Vagina (tissue), 2 donors: ENCODE measurements at regions not wholly inside any gene's neighbourhood (a gene's known extent, or its start where the extent isn't known, plus 50 kb on each side); places are given as distances from the start of the nearest gene placed in this dataset.

Experiments
- DNase-seq, 2 donors: peaks; one replicate each; pipeline ENCODE4 v3.0.0-alpha.2; 2017; ENCODE audit errors: extremely low spot score in 2 of 2
- H3K27ac ChIP-seq: fragments of 200-600 bp; sonication (generic); one replicate; pipeline ENCODE4 v1.5.1; 2019
- H3K27me3 ChIP-seq: fragments of 200-600 bp; sonication (generic); one replicate; pipeline ENCODE4 v1.5.1; 2019
- H3K36me3 ChIP-seq, 2 donors: fragments of 200-600 bp; sonication (generic); one replicate each; pipeline ENCODE4 v1.5.1; 2017 to 2019
- H3K4me1 ChIP-seq: fragments of 200-600 bp; sonication (generic); one replicate; pipeline ENCODE4 v1.5.1; 2019
- H3K4me3 ChIP-seq, 2 donors: fragments of 200-600 bp; sonication (generic); 1 replicate in 1 of 2; 2 replicates in 1 of 2; pipeline ENCODE4 v1.5.1; 2016 to 2019
- H3K9me3 ChIP-seq: fragments of 200-600 bp; sonication (generic); one replicate; pipeline ENCODE4 v1.5.1; 2019
- CTCF ChIP-seq, 3 experiments: fragments of 450-650 bp in 2 of 3; fragments of 200-600 bp in 1 of 3; sonication (generic) in 1 of 3; IDR thresholded peaks; one replicate each; pipeline ENCODE4 v1.5.1; 2017 to 2019; ENCODE audit warnings: antibody characterized with exemption in 3 of 3, mild to moderate bottlenecking in 2 of 3, moderate library complexity in 2 of 3
- POLR2A ChIP-seq, 2 donors: fragments of 450-650 bp; IDR thresholded peaks; one replicate each; pipeline ENCODE4 v1.6.1; 2017; ENCODE audit warnings: antibody characterized with exemption in 2 of 2, mild to moderate bottlenecking in 2 of 2, moderate library complexity in 2 of 2
- POLR2AphosphoS5 ChIP-seq, 2 donors: sonication (generic); formaldehyde crosslinking; IDR thresholded peaks; one replicate each; pipeline ENCODE4 v1.9.0; 2017; ENCODE audit warnings: antibody characterized with exemption in 2 of 2, mild to moderate bottlenecking in 2 of 2, low read depth in 1 of 2; ENCODE audit not compliant: insufficient read depth in 1 of 2
- intact Hi-C: fragments of 100-400 bp; cut with DNase I; formaldehyde crosslinking; loops from one replicate; pipeline ENCODE4 v1.15.1; 2023

- no peaks in the 10 kb centered on the region for H3K36me3 ChIP-seq
- no peaks in the 10 kb centered on the region for H3K4me1 ChIP-seq
- H3K27ac ChIP-seq: no peak overlapping the region
- no peaks in the 10 kb centered on the region for H3K27me3 ChIP-seq
- intact Hi-C loops: no loop called here
- no peak for TF ChIP-seq POLR2AphosphoS5 (IDR thresholded peaks at IDR 0.05; ENCODE audit: insufficient read depth in 1 of 2, low read depth in 1 of 2)
- no peak for TF ChIP-seq CTCF (IDR thresholded peaks at IDR 0.05)
- no peak for TF ChIP-seq POLR2A (IDR thresholded peaks at IDR 0.05)
- no peak for DNase-seq
- H3K9me3 ChIP-seq: no peaks in the 10 kb centered on the region
- no peak overlapping the region for H3K4me3 ChIP-seq
Observed at GRCh38 chr22:49586244-49586748, 241.4 kb downstream of the BRD1 start.

- no peak overlapping the region for H3K27ac ChIP-seq
- no peak for DNase-seq
- no peaks in the 10 kb centered on the region for H3K36me3 ChIP-seq
- H3K27me3 ChIP-seq: no peaks in the 10 kb centered on the region
- no peaks in the 10 kb centered on the region for H3K4me1 ChIP-seq
- intact Hi-C loops: no loop called here
- H3K9me3 ChIP-seq: no peaks in the 10 kb centered on the region
- TF ChIP-seq POLR2A (IDR thresholded peaks at IDR 0.05) (no peak), POLR2AphosphoS5 (IDR thresholded peaks at IDR 0.05; ENCODE audit: insufficient read depth in 1 of 2, low read depth in 1 of 2) (no peak), CTCF (IDR thresholded peaks at IDR 0.05) (no peak)
- no peak overlapping the region for H3K4me3 ChIP-seq
Observed at GRCh38 chr22:49585461-49586243, 242.0 kb downstream of the BRD1 start.

GRCh38 chr22:49583886-49584505, 243.7 kb downstream of the BRD1 start:
- H3K9me3 ChIP-seq: no peaks in the 10 kb centered on the region
- H3K4me3 ChIP-seq: no peak overlapping the region
- no peak for DNase-seq
- TF ChIP-seq CTCF (IDR thresholded peaks at IDR 0.05) (no peak), POLR2AphosphoS5 (IDR thresholded peaks at IDR 0.05; ENCODE audit: insufficient read depth in 1 of 2, low read depth in 1 of 2) (no peak), POLR2A (IDR thresholded peaks at IDR 0.05) (no peak)
- no peaks in the 10 kb centered on the region for H3K27me3 ChIP-seq
- intact Hi-C loops: no loop called here
- H3K36me3 ChIP-seq: no peaks in the 10 kb centered on the region
- no peak overlapping the region for H3K27ac ChIP-seq
- H3K4me1 ChIP-seq: no peaks in the 10 kb centered on the region

GRCh38 chr22:49583341-49583740, 244.3 kb downstream of the BRD1 start:
- intact Hi-C loops: no loop called here
- DNase-seq: no peak
- H3K27me3 ChIP-seq: no peaks in the 10 kb centered on the region
- TF ChIP-seq POLR2A (IDR thresholded peaks at IDR 0.05): no peak
- TF ChIP-seq POLR2AphosphoS5 (IDR thresholded peaks at IDR 0.05; ENCODE audit: insufficient read depth in 1 of 2, low read depth in 1 of 2): no peak
- TF ChIP-seq CTCF (IDR thresholded peaks at IDR 0.05): no peak
- H3K9me3 ChIP-seq: no peaks in the 10 kb centered on the region
- no peaks in the 10 kb centered on the region for H3K4me1 ChIP-seq
- H3K36me3 ChIP-seq: no peaks in the 10 kb centered on the region
- H3K27ac ChIP-seq: no peak overlapping the region
- H3K4me3 ChIP-seq: no peak overlapping the region

GRCh38 chr22:49582678-49583077, 245.0 kb downstream of the BRD1 start:
- no peaks in the 10 kb centered on the region for H3K4me1 ChIP-seq
- no peaks in the 10 kb centered on the region for H3K36me3 ChIP-seq
- intact Hi-C loops: no loop called here
- no peak overlapping the region for H3K27ac ChIP-seq
- TF ChIP-seq POLR2AphosphoS5 (IDR thresholded peaks at IDR 0.05; ENCODE audit: insufficient read depth in 1 of 2, low read depth in 1 of 2) (no peak), POLR2A (IDR thresholded peaks at IDR 0.05) (no peak), CTCF (IDR thresholded peaks at IDR 0.05) (no peak)
- H3K4me3 ChIP-seq: no peak overlapping the region
- no peaks in the 10 kb centered on the region for H3K9me3 ChIP-seq
- H3K27me3 ChIP-seq: no peaks in the 10 kb centered on the region
- no peak for DNase-seq
